GM18520 (cell line): ENCODE measurements at regions not wholly inside any gene's neighbourhood (a gene's known extent, or its start where the extent isn't known, plus 50 kb on each side); places are given as distances from the start of the nearest gene placed in this dataset.

Source experiments
- ATAC-seq: cut with Tn5 transposase; IDR thresholded peaks from one replicate; pipeline ENCODE4 v1.9.1; 2021; ENCODE audit not compliant: unreplicated experiment

- ATAC-seq: no peak
These were observed 50.5 kb downstream of the RGS12 start for GRCh38 chr4:3343358-3343757.

- ATAC-seq: no peak
These were observed 51.3 kb downstream of the RGS12 start for GRCh38 chr4:3344104-3344503.

GRCh38 chr4:3344596-3344995 lies 51.8 kb downstream of the RGS12 start:
- no peak for ATAC-seq

GRCh38 chr4:3345384-3345783 lies 52.6 kb downstream of the RGS12 start:
- ATAC-seq: no peak

- no peak for ATAC-seq
These were observed 53.3 kb downstream of the RGS12 start for GRCh38 chr4:3346146-3346545.

- ATAC-seq: no peak
These were observed 55.0 kb downstream of the RGS12 start for GRCh38 chr4:3347871-3348270.

GRCh38 chr4:3348621-3349020 lies 55.8 kb downstream of the RGS12 start:
- ATAC-seq: no peak

- no peak for ATAC-seq
These were observed 56.3 kb downstream of the RGS12 start for GRCh38 chr4:3349116-3349515.

- no peak for ATAC-seq
These were observed 59.2 kb downstream of the RGS12 start for GRCh38 chr4:3351997-3352396.

- no peak for ATAC-seq
These were observed 59.7 kb downstream of the RGS12 start for GRCh38 chr4:3352505-3352904.

- no peak for ATAC-seq
These were observed 60.2 kb downstream of the RGS12 start for GRCh38 chr4:3352941-3353594.

GRCh38 chr4:3353752-3354454 lies 61.1 kb downstream of the RGS12 start:
- no peak for ATAC-seq

GRCh38 chr4:3354455-3354811 lies 61.6 kb downstream of the RGS12 start:
- no peak for ATAC-seq

GRCh38 chr4:3355266-3355748 lies 62.5 kb downstream of the RGS12 start:
- peak; percentile 74 for ATAC-seq

- no peak for ATAC-seq
These were observed 65.8 kb downstream of the RGS12 start for GRCh38 chr4:3358656-3359055.

- ATAC-seq: no peak
These were observed 68.0 kb downstream of the RGS12 start for GRCh38 chr4:3360777-3361176.

- ATAC-seq: no peak
These were observed 68.6 kb downstream of the RGS12 start for GRCh38 chr4:3361406-3361805.

GRCh38 chr4:3361896-3362295 lies 69.1 kb downstream of the RGS12 start:
- ATAC-seq: no peak

GRCh38 chr4:3362431-3363287 lies 69.8 kb downstream of the RGS12 start:
- ATAC-seq: no peak

GRCh38 chr4:3363411-3364141 lies 70.8 kb downstream of the RGS12 start:
- no peak for ATAC-seq

- no peak for ATAC-seq
These were observed 71.4 kb downstream of the RGS12 start for GRCh38 chr4:3364199-3364598.
